Kidney (tissue), 13 donors: ENCODE measurements at regions not wholly inside any gene's neighbourhood (a gene's known extent, or its start where the extent isn't known, plus 50 kb on each side); places are given as distances from the start of the nearest gene placed in this dataset.

Experiments
- DNase-seq, 5 donors: peaks; one replicate each; pipeline ENCODE4 v3.0.0-alpha.2; 2013 to 2020
- FAIRE-seq: peaks from 2 replicates; lab custom pipeline; 2012; peaks lifted over from hg19 to GRCh38; lab: Jason Lieb, UNC
- H3K27ac ChIP-seq, 2 donors: one replicate each; pipeline ENCODE4 v1.7.0; 2013; ENCODE audit warnings: low read depth in 2 of 2, low read length in 2 of 2, inconsistent platforms in 1 of 2
- H3K27me3 ChIP-seq: one replicate; pipeline ENCODE4 v1.7.1; 2013; ENCODE audit warnings: low read length, inconsistent platforms; ENCODE audit not compliant: control insufficient read depth, insufficient read depth
- H3K36me3 ChIP-seq, 3 donors: one replicate each; pipeline versions ENCODE4 v1.7.0 to v1.7.1; 2013; ENCODE audit warnings: low read length in 3 of 3, control low read depth in 1 of 3, inconsistent platforms in 1 of 3; ENCODE audit not compliant: insufficient read depth in 3 of 3, control insufficient read depth in 2 of 3
- H3K4me1 ChIP-seq, 3 donors: one replicate each; pipeline versions ENCODE4 v1.7.0 to v1.7.1; 2013; ENCODE audit warnings: low read length in 3 of 3, inconsistent platforms in 1 of 3, low read depth in 1 of 3; ENCODE audit not compliant: control insufficient read depth in 2 of 3, insufficient read depth in 2 of 3
- H3K4me3 ChIP-seq, 3 donors: one replicate each; pipeline versions ENCODE4 v1.7.0 to v1.8.1; 2013; ENCODE audit warnings: low read length in 3 of 3, control low read depth in 1 of 3, inconsistent platforms in 1 of 3
- H3K9ac ChIP-seq, 3 donors: one replicate each; pipeline versions ENCODE4 v1.7.0 to v1.7.1; 2013; ENCODE audit warnings: low read length in 3 of 3, control low read depth in 1 of 3, inconsistent platforms in 1 of 3
- H3K9me3 ChIP-seq, 3 donors: one replicate each; pipeline versions ENCODE4 v1.7.0 to v1.7.1; 2013; ENCODE audit warnings: low read length in 3 of 3, control low read depth in 1 of 3, inconsistent platforms in 1 of 3; ENCODE audit not compliant: control insufficient read depth in 2 of 3, insufficient read depth in 1 of 3
- CTCF ChIP-seq: IDR thresholded peaks from 3 replicates; pipeline ENCODE4 v1.5.1; 2012; ENCODE audit warnings: mild to moderate bottlenecking, moderate library complexity, borderline replicate concordance; ENCODE audit not compliant: insufficient read depth; ENCODE audit errors: extremely low read depth
- intact Hi-C: fragments of 100-400 bp; cut with DNase I; formaldehyde crosslinking; loops from one replicate; pipeline ENCODE4 v1.11.1; 2022
- donor health status: control.
- donor health status: control.
- donor health status: control.
- donor health status: control.
- donor health status: control.
- donor health status: DM: yes; HTN: yes; CAD: no.
- donor health status: Normal renal cell carcinoma (clear cell type).

- FAIRE-seq = no peak
- DNase-seq = no peak
Measured at GRCh38 chr10:128998101-128998805, 468.8 kb upstream of the MGMT start.

GRCh38 chr10:129004398-129004797, 462.6 kb upstream of the MGMT start:
- intact Hi-C loops = no loop called here
- DNase-seq (peak in 3 of 5 donors; percentile 26 to 52 (median 31)), FAIRE-seq (no peak)
- H3K4me3 ChIP-seq = no peak overlapping the region
- H3K9ac ChIP-seq = no peak overlapping the region
- no peaks in the 10 kb centered on the region for H3K27me3 ChIP-seq
- H3K27ac ChIP-seq = no peak overlapping the region
- H3K9me3 ChIP-seq = no peaks in the 10 kb centered on the region
- H3K4me1 ChIP-seq = no peaks in the 10 kb centered on the region
- no peak for TF ChIP-seq CTCF
- H3K36me3 ChIP-seq = no peaks in the 10 kb centered on the region

More at GRCh38 chr10:128998101-128998805, 468.8 kb upstream of the MGMT start:
- Histone ChIP-seq H3K9ac (no peak overlapping the region), H3K4me1 (no peaks in the 10 kb centered on the region), H3K27ac (no peak overlapping the region), H3K9me3 (no peaks in the 10 kb centered on the region), H3K36me3 (no peaks in the 10 kb centered on the region), H3K27me3 (no peaks in the 10 kb centered on the region), H3K4me3 (no peak overlapping the region)
- intact Hi-C loops = no loop called here
- TF ChIP-seq CTCF = no peak

- Histone ChIP-seq H3K27me3 (no peaks in the 10 kb centered on the region), H3K4me1 (no peaks in the 10 kb centered on the region), H3K27ac (no peak overlapping the region), H3K9ac (no peak overlapping the region), H3K4me3 (no peak overlapping the region), H3K36me3 (no peaks in the 10 kb centered on the region), H3K9me3 (no peaks in the 10 kb centered on the region)
- TF ChIP-seq CTCF = no peak
- DNase-seq = no peak
- intact Hi-C loops = no loop called here
- no peak for FAIRE-seq
Measured at GRCh38 chr10:129005080-129005479, 462.0 kb upstream of the MGMT start.
